ENCODE measurements at regions not wholly inside any gene's neighbourhood (a gene's known extent, or its start where the extent isn't known, plus 50 kb on each side); places are given as distances from the start of the nearest gene placed in this dataset.

- no peaks in the 10 kb centered on the region for H3K9me3 ChIP-seq (ENCODE audit: control insufficient read depth, low read length)
- ATAC-seq (no peak), DNase-seq (no peak)
- H3K27ac ChIP-seq (ENCODE audit: low read length) = no peak overlapping the region
- intact Hi-C loops (cut with DNase I) = no loop called here
- no peaks in the 10 kb centered on the region for H3K27me3 ChIP-seq (ENCODE audit: control insufficient read depth, insufficient read depth)
- H3K4me3 ChIP-seq (ENCODE audit: low read length) = no peak overlapping the region
- no peaks in the 10 kb centered on the region for H3K4me1 ChIP-seq (ENCODE audit: control insufficient read depth, insufficient read depth, low read length)
- WGBS = 75% methylated on average over 7 of the region's 7 CpGs
Measured at GRCh38 chr7:7304705-7305450, 122.5 kb downstream of the C1GALT1 start.

- Histone ChIP-seq H3K4me1 (ENCODE audit: control insufficient read depth, insufficient read depth, low read length) (no peaks in the 10 kb centered on the region), H3K27ac (ENCODE audit: low read length) (no peak overlapping the region), H3K9me3 (ENCODE audit: control insufficient read depth, low read length) (no peaks in the 10 kb centered on the region), H3K27me3 (ENCODE audit: control insufficient read depth, insufficient read depth) (no peaks in the 10 kb centered on the region), H3K4me3 (ENCODE audit: low read length) (no peak overlapping the region)
- DNase-seq = peak in 1 of 3 donors; percentile 29
- intact Hi-C loops (cut with DNase I) = no loop called here
- no peak for ATAC-seq
Measured at GRCh38 chr7:7306231-7306630, 123.9 kb downstream of the C1GALT1 start.

All from right cardiac atrium (tissue), 5 donors.